Endodermal cell (in vitro differentiated cells): ENCODE measurements at regions not wholly inside any gene's neighbourhood (a gene's known extent, or its start where the extent isn't known, plus 50 kb on each side); places are given as distances from the start of the nearest gene placed in this dataset.

Experiments used
- DNase-seq: peaks from one replicate; pipeline ENCODE4 v3.0.0-alpha.2; 2017
- H3K27ac ChIP-seq: 2 replicates; pipeline ENCODE4 v1.5.1; 2013; ENCODE audit warnings: mild to moderate bottlenecking, low read depth, low read length, moderate library complexity
- H3K27me3 ChIP-seq: 2 replicates; pipeline ENCODE4 v1.6.1; 2013; ENCODE audit warnings: mild to moderate bottlenecking, low read length, moderate library complexity; ENCODE audit not compliant: insufficient read depth, control insufficient read depth, poor library complexity, severe bottlenecking
- H3K36me3 ChIP-seq: 2 replicates; pipeline ENCODE4 v1.7.0; 2013; ENCODE audit warnings: mild to moderate bottlenecking, low read length, moderate library complexity; ENCODE audit not compliant: control insufficient read depth, insufficient read depth
- H3K4me1 ChIP-seq: one replicate; pipeline ENCODE4 v1.7.0; 2013; ENCODE audit warnings: low read length; ENCODE audit not compliant: control insufficient read depth, insufficient read depth
- H3K4me3 ChIP-seq: 2 replicates; pipeline ENCODE4 v1.5.1; 2013; ENCODE audit warnings: mild to moderate bottlenecking, low read length, moderate library complexity
- H3K9ac ChIP-seq: 2 replicates; pipeline ENCODE4 v1.6.1; 2013; ENCODE audit warnings: mild to moderate bottlenecking, low read length, moderate library complexity; ENCODE audit not compliant: poor library complexity, severe bottlenecking; ENCODE audit errors: extremely low read depth
- H3K9me3 ChIP-seq: 2 replicates; pipeline ENCODE4 v1.6.1; 2013; ENCODE audit warnings: mild to moderate bottlenecking, low read length, moderate library complexity; ENCODE audit not compliant: control insufficient read depth
- H3K27ac Mint-ChIP-seq: 2 replicates; pipeline ENCODE4 v1.8.0; 2020; ENCODE audit warnings: mixed read lengths
- H3K27me3 Mint-ChIP-seq: 2 replicates; pipeline ENCODE4 v1.8.0; 2021; ENCODE audit warnings: mild to moderate bottlenecking, mixed read lengths; ENCODE audit not compliant: insufficient read depth
- H3K36me3 Mint-ChIP-seq: 2 replicates; pipeline ENCODE4 v1.8.0; 2020; ENCODE audit warnings: low read depth, mixed read lengths
- H3K4me1 Mint-ChIP-seq: 2 replicates; pipeline ENCODE4 v1.8.0; 2020; ENCODE audit warnings: mixed read lengths
- H3K4me3 Mint-ChIP-seq: 2 replicates; pipeline ENCODE4 v1.8.0; 2020; ENCODE audit warnings: mild to moderate bottlenecking, moderate library complexity, mixed read lengths
- H3K9me3 Mint-ChIP-seq: 2 replicates; pipeline ENCODE4 v1.8.0; 2020; ENCODE audit warnings: mild to moderate bottlenecking, mixed read lengths
- CTCF ChIP-seq: fragments of 200-600 bp; sonication (generic); conservative IDR thresholded peaks from 2 replicates; pipeline ENCODE4 v1.5.0; 2021; ENCODE audit warnings: antibody characterized with exemption, mild to moderate bottlenecking
- WGBS, 2 experiments: methylation state at CpG; one replicate each; pipeline versions ENCODE4 v1.1.5 to v1.1.7; 2013; ENCODE audit warnings: missing lambda C conversion rate in 2 of 2, mixed read lengths in 1 of 2; ENCODE audit not compliant: insufficient coverage in 1 of 2, insufficient read length in 1 of 2; 5-methylcytosine and 5-hydroxymethylcytosine counted together

- H3K4me1 ChIP-seq, result no peaks in the 10 kb centered on the region
- Mint-ChIP-seq H3K4me3 (no peak overlapping the region), H3K27me3 (no peaks in the 10 kb centered on the region), H3K4me1 (peaks cover 9% of the 10 kb centered on the region), H3K36me3 (no peaks in the 10 kb centered on the region), H3K9me3 (peaks cover 4% of the 10 kb centered on the region), H3K27ac (no peak overlapping the region)
- H3K9ac ChIP-seq, result no peak overlapping the region
- no peaks in the 10 kb centered on the region for H3K36me3 ChIP-seq
- H3K9me3 ChIP-seq, result no peaks in the 10 kb centered on the region
- no peak for DNase-seq
- TF ChIP-seq CTCF, result no peak
- H3K27me3 ChIP-seq, result no peaks in the 10 kb centered on the region
- H3K4me3 ChIP-seq, result no peak overlapping the region
- no peak overlapping the region for H3K27ac ChIP-seq
These were observed 167.1 kb upstream of the ADRA1B start for GRCh38 chr5:159749146-159749545.

GRCh38 chr5:159750226-159750625 lies 166.1 kb upstream of the ADRA1B start:
- Histone ChIP-seq H3K4me3 (no peak overlapping the region), H3K36me3 (no peaks in the 10 kb centered on the region), H3K27me3 (no peaks in the 10 kb centered on the region), H3K9me3 (no peaks in the 10 kb centered on the region), H3K27ac (no peak overlapping the region), H3K4me1 (no peaks in the 10 kb centered on the region), H3K9ac (no peak overlapping the region)
- H3K9me3 Mint-ChIP-seq, result peaks cover 4% of the 10 kb centered on the region
- DNase-seq, result no peak
- 82 to 83% methylated on average over 3 to 5 of the region's 5 CpGs for WGBS, 2 experiments
- peaks cover 9% of the 10 kb centered on the region for H3K4me1 Mint-ChIP-seq
- no peak overlapping the region for H3K4me3 Mint-ChIP-seq
- no peaks in the 10 kb centered on the region for H3K36me3 Mint-ChIP-seq
- H3K27ac Mint-ChIP-seq, result no peak overlapping the region
- H3K27me3 Mint-ChIP-seq, result no peaks in the 10 kb centered on the region
- no peak for TF ChIP-seq CTCF

DNA sequence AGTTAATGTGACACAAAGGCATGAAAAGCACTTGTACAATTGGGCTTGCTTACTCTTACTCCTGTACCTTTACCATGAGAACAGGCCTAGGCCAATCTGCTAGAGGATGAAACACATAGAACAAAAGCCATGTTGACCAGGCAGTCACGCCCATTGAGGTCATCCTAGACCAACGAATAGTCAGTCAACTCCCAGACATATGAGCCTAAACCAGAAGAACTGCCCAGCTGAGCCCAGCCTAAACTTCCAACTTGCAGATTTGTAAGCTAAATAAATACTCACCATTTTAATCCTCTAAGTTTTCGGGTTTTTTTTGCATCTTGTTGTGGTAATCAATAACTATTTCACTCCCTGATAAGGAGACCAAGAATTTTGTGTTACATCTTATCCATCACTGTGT lies 164.8 kb upstream of the ADRA1B start:
- H3K27me3 Mint-ChIP-seq, result no peaks in the 10 kb centered on the region
- no peaks in the 10 kb centered on the region for H3K36me3 Mint-ChIP-seq
- no peak overlapping the region for H3K27ac ChIP-seq
- no peaks in the 10 kb centered on the region for H3K4me1 ChIP-seq
- DNase-seq, result no peak
- H3K4me3 ChIP-seq, result no peak overlapping the region
- H3K4me1 Mint-ChIP-seq, result peaks cover 3% of the 10 kb centered on the region
- WGBS, 2 experiments, result 97 to 100% methylated on average over 3 of the region's 3 CpGs
- no peaks in the 10 kb centered on the region for H3K27me3 ChIP-seq
- H3K36me3 ChIP-seq, result no peaks in the 10 kb centered on the region
- H3K9ac ChIP-seq, result no peak overlapping the region
- H3K4me3 Mint-ChIP-seq, result no peak overlapping the region
- H3K9me3 ChIP-seq, result no peaks in the 10 kb centered on the region
- peaks cover 4% of the 10 kb centered on the region for H3K9me3 Mint-ChIP-seq
- H3K27ac Mint-ChIP-seq, result no peak overlapping the region
- TF ChIP-seq CTCF, result no peak
